ENCODE measurements at regions not wholly inside any gene's neighbourhood (a gene's known extent, or its start where the extent isn't known, plus 50 kb on each side); places are given as distances from the start of the nearest gene placed in this dataset.

GRCh38 chr6:166228839-166229528 lies 61.3 kb upstream of the TBXT start:
- Histone ChIP-seq H3K9me3 (ENCODE audit: control insufficient read depth, insufficient read depth, low read depth, low read length) (no peaks in the 10 kb centered on the region), H3K27ac (ENCODE audit: extremely low read depth, low read depth, low read length) (no peak overlapping the region), H3K4me3 (ENCODE audit: low read depth, low read length) (no peak overlapping the region), H3K36me3 (ENCODE audit: control insufficient read depth in 2 of 2, insufficient read depth in 1 of 2, low read length in 2 of 2) (no peaks in the 10 kb centered on the region), H3K4me1 (ENCODE audit: control insufficient read depth, insufficient read depth, low read length) (no peaks in the 10 kb centered on the region)
- POLR2A ChIA-PET = interaction anchor here (0.8 kb wide), 1 partner anchor 57 kb away, joined by 3 read pairs; no protein-coding TSS in a partner anchor
- no peak for TF ChIP-seq ZNF48 (tag by site-specific recombination; IDR thresholded peaks at IDR 0.05)
- TF ChIP-seq ZFHX2 (tag by site-specific recombination; conservative IDR thresholded peaks at IDR 0.05) = peak; percentile 57
- TF ChIP-seq EGR2 (tag by site-specific recombination; IDR thresholded peaks at IDR 0.05; ENCODE audit: low read depth) = peak; percentile 41; the same call in 1 of the 2 replicates
- CTCF ChIA-PET = interaction anchor here (0.6 to 1.2 kb wide), 2 partner anchors 152 to 402 kb away, joined by 3 read pairs; no protein-coding TSS in a partner anchor

GRCh38 chr6:166228425-166228824 lies 60.8 kb upstream of the TBXT start:
- POLR2A ChIA-PET = no interaction called here
- H3K27ac ChIP-seq (ENCODE audit: extremely low read depth, low read depth, low read length) = no peak overlapping the region
- no peak for TF ChIP-seq ZNF274 (IDR thresholded peaks at IDR 0.05; ENCODE audit: low read length)
- no peak for TF ChIP-seq ZNF274 (tag by site-specific recombination; IDR thresholded peaks at IDR 0.05; ENCODE audit: borderline replicate concordance)
- TF ChIP-seq ZNF350 (tag by site-specific recombination; IDR thresholded peaks at IDR 0.05) = no peak
- no peak for TF ChIP-seq ZNF530 (tag by site-specific recombination; IDR thresholded peaks at IDR 0.05; ENCODE audit: low read depth)
- no peak for TF ChIP-seq ZBTB8A (tag by site-specific recombination; IDR thresholded peaks at IDR 0.05)
- TF ChIP-seq SCRT1 (tag by site-specific recombination; IDR thresholded peaks at IDR 0.05; ENCODE audit: borderline replicate concordance) = no peak
- no peak for TF ChIP-seq ZNF600 (tag by site-specific recombination; IDR thresholded peaks at IDR 0.05)
- TF ChIP-seq ZBTB44 (tag by site-specific recombination; IDR thresholded peaks at IDR 0.05) = no peak
- TF ChIP-seq ZFP69B (tag by site-specific recombination; IDR thresholded peaks at IDR 0.05) = no peak
- TF ChIP-seq, protein P1, sequence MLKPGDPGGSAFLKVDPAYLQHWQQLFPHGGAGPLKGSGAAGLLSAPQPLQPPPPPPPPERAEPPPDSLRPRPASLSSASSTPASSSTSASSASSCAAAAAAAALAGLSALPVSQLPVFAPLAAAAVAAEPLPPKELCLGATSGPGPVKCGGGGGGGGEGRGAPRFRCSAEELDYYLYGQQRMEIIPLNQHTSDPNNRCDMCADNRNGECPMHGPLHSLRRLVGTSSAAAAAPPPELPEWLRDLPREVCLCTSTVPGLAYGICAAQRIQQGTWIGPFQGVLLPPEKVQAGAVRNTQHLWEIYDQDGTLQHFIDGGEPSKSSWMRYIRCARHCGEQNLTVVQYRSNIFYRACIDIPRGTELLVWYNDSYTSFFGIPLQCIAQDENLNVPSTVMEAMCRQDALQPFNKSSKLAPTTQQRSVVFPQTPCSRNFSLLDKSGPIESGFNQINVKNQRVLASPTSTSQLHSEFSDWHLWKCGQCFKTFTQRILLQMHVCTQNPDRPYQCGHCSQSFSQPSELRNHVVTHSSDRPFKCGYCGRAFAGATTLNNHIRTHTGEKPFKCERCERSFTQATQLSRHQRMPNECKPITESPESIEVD (tag by site-specific recombination; IDR thresholded peaks at IDR 0.05) = no peak
- no peak for TF ChIP-seq ZNF555 (tag by site-specific recombination; conservative IDR thresholded peaks at IDR 0.05)
- no peak for TF ChIP-seq ZNF354C (tag by site-specific recombination; IDR thresholded peaks at IDR 0.05; ENCODE audit: borderline replicate concordance, low read depth)
- TF ChIP-seq ZNF558 (tag by site-specific recombination; IDR thresholded peaks at IDR 0.05) = no peak
- TF ChIP-seq ZNF626 (tag by site-specific recombination; IDR thresholded peaks at IDR 0.05) = no peak
- no peak for TF ChIP-seq ZNF560 (tag by site-specific recombination; IDR thresholded peaks at IDR 0.05; ENCODE audit: borderline replicate concordance)
- no peak overlapping the region for H3K4me3 ChIP-seq (ENCODE audit: low read depth, low read length)
- CTCF ChIA-PET = interaction anchor here (1.2 kb wide), 1 partner anchor 153 kb away, joined by 3 read pairs; no protein-coding TSS in a partner anchor
- no peaks in the 10 kb centered on the region for H3K9me3 ChIP-seq (ENCODE audit: control insufficient read depth, insufficient read depth, low read depth, low read length)
- H3K36me3 ChIP-seq (ENCODE audit: control insufficient read depth in 2 of 2, insufficient read depth in 1 of 2, low read length in 2 of 2) = no peaks in the 10 kb centered on the region
- H3K4me1 ChIP-seq (ENCODE audit: control insufficient read depth, insufficient read depth, low read length) = no peaks in the 10 kb centered on the region

GRCh38 chr6:166223079-166223478 lies 55.4 kb upstream of the TBXT start:
- no peaks in the 10 kb centered on the region for H3K4me1 ChIP-seq (ENCODE audit: control insufficient read depth, insufficient read depth, low read length)
- ChIA-PET CTCF (interaction anchor here (0.6 to 1.0 kb wide), 2 partner anchors 15 to 28 kb away, joined by 3 to 4 read pairs; no protein-coding TSS in a partner anchor), POLR2A (no interaction called here)
- H3K4me3 ChIP-seq (ENCODE audit: low read depth, low read length) = no peak overlapping the region
- no peak overlapping the region for H3K27ac ChIP-seq (ENCODE audit: extremely low read depth, low read depth, low read length)
- no peak for TF ChIP-seq ZNF132 (tag by site-specific recombination; IDR thresholded peaks at IDR 0.05; ENCODE audit: borderline replicate concordance)
- no peak for TF ChIP-seq ZBTB44 (tag by site-specific recombination; IDR thresholded peaks at IDR 0.05)
- TF ChIP-seq IKZF3 (tag by site-specific recombination; IDR thresholded peaks at IDR 0.05) = no peak
- TF ChIP-seq ZNF341 (tag by site-specific recombination; IDR thresholded peaks at IDR 0.05; ENCODE audit: low read depth) = peak; percentile 61
- H3K36me3 ChIP-seq (ENCODE audit: control insufficient read depth in 2 of 2, insufficient read depth in 1 of 2, low read length in 2 of 2) = no peaks in the 10 kb centered on the region
- no peaks in the 10 kb centered on the region for H3K9me3 ChIP-seq (ENCODE audit: control insufficient read depth, insufficient read depth, low read depth, low read length)
